ELR (cell line): ENCODE measurements at regions not wholly inside any gene's neighbourhood (a gene's known extent, or its start where the extent isn't known, plus 50 kb on each side); places are given as distances from the start of the nearest gene placed in this dataset.

ENCODE experiments used
- DNase-seq: peaks from one replicate; pipeline ENCODE4 v3.0.0-alpha.2; 2015; ENCODE audit warnings: low read depth

GRCh38 chr3:162125790-162126189, 629.2 kb downstream of the OTOL1 start:
- DNase-seq: no peak

DNA sequence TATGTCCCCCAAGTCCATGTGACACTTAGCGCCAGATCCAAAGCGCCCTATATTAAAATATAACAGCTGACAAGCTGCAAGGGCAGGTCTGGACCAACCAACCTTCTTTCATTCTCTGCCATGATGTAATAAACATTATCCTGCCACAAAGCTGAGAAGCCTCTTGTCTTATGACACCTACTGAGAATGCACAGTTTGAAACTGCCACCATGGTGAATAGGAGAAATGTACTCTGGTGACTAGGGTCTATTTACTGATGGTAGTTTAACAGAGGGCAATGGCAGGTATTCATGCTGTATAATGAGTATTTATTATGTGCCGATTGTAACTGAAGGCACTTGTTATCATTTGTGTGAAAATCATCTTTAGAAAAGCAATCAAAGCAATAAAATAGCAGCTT, 634.0 kb downstream of the OTOL1 start:
- DNase-seq: no peak

GRCh38 chr3:162132981-162133380, 636.4 kb downstream of the OTOL1 start:
- no peak for DNase-seq

DNA sequence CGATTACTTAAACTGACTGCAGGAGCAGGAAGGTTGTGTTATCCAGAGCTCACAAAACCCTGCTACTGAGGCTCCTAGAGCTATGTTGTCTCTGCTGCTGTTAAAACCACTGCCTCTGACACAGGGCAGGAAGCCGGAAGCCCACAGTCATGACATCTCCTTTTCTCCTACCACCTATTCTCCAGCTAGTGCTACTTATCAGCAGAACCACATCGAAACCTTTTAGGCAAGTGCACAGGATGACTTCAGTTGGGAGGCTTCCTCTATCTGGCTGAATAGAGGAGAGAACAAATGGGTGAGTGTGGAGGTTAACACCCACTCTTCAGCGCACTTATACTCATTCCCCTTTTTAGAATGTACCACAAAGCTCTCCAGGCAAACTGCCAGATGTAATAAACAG, 638.0 kb downstream of the OTOL1 start:
- DNase-seq: no peak

DNA sequence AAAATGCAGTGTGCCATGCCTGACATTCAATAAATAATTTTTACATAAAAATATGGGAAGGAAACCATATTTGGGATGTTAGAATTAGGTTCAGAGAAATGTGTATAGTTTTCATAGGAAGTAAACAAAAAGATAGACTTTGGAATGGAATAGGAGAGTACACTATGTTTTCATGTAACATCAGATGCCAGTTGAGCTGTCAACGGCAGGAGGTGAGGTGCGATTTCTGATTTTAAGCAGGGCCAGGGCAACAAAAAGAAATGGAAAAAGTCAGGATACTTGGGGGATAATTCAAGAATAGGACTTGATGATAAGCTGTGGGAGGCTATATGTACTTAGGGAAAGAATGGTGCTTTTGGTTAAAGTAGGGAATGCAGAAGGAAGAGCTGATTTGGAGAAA, 639.5 kb downstream of the OTOL1 start:
- DNase-seq: no peak

GRCh38 chr3:162138509-162138908, 641.9 kb downstream of the OTOL1 start:
- no peak for DNase-seq

- DNase-seq: no peak
Observed at GRCh38 chr3:162139841-162140240, 643.2 kb downstream of the OTOL1 start.

DNA sequence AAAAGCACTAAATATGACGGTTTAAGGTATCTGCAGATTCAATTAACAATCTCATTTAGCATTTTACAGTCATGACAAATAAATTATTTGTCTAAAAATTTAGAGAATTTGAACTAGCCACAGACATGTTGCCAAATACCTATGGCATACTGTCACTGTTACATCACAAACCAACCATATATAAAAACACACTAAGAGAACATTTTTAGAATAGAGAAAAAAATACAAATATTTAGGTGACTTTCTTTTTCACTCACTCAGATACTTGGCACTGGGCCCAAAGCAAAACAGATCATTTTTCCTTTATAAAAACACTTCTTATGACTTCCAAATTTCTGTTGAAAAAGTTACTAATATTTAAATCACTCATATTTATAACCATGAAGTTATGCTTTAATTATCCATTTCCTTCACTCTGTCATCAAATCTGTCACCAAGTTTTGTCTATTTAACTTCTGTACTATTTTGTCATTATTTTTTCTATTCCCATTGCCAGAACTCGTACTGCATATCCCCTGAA, 644.7 kb downstream of the OTOL1 start:
- peak; percentile 88 for DNase-seq

GRCh38 chr3:162142511-162142910, 645.9 kb downstream of the OTOL1 start:
- peak; percentile 91 for DNase-seq

GRCh38 chr3:162143180-162143579, 646.6 kb downstream of the OTOL1 start:
- DNase-seq: peak; percentile 63

DNA sequence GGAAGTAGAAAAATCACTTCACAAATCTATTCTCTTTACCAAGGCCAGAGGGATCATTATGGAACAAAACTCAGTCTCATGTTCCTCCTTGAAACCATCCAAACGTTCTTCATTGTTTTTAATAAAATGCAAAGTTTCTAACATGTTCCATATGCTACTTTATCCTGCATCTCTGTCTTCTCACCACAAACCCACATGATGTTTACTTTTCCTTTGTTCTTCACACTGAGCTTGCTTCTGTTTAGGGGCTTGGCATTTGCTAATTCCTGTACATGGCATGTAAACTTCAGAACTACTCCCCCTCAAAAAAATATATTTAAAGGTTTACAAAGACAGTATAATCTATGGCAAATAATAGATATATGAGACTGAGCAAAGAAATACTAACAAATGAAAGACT, 651.4 kb downstream of the OTOL1 start:
- no peak for DNase-seq

DNA sequence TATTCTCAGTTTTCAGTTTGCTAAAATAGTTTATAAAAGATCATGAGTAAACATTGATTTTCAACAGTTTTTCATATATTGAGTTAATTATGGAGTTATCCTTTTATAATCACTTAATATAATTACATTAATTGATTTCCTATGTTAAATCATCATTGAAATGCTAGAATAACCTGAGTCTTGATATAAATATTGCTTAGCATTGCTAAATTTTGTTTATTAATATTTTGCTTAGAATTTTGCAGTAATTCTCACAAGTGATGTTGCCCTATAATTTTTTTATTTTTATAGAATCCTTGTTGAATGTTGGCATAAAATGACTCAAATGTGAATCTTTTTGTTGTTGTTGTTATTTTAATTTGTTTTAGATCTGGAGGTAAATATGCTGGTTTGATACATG, 654.2 kb downstream of the OTOL1 start:
- DNase-seq: no peak

- no peak for DNase-seq
Observed at GRCh38 chr3:162152636-162153035, 656.0 kb downstream of the OTOL1 start.

GRCh38 chr3:162161595-162161994, 665.0 kb downstream of the OTOL1 start:
- DNase-seq: no peak

DNA sequence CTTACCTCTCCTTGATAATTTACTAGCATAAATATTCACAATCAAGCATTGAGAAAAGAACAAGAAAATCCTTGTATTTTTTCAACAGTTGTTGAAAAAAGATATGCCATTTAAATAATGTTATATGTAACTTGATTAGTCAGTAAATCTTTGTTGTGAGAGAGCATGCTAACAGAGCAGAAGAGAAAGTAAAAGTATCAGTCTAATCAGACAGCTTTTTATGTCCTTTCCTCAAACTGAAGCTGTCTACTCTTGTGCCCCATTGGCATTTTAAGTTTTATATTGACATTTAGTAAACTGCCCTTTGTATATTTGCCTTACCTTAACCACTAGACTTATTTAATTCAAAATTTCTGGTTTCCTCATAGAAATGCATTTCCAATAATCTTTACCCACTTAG, 668.7 kb downstream of the OTOL1 start:
- peak; percentile 9 for DNase-seq

GRCh38 chr3:162166543-162166942, 669.9 kb downstream of the OTOL1 start:
- DNase-seq: peak; percentile 12

- no peak for DNase-seq
Observed at GRCh38 chr3:162168715-162169114, 672.1 kb downstream of the OTOL1 start.

DNA sequence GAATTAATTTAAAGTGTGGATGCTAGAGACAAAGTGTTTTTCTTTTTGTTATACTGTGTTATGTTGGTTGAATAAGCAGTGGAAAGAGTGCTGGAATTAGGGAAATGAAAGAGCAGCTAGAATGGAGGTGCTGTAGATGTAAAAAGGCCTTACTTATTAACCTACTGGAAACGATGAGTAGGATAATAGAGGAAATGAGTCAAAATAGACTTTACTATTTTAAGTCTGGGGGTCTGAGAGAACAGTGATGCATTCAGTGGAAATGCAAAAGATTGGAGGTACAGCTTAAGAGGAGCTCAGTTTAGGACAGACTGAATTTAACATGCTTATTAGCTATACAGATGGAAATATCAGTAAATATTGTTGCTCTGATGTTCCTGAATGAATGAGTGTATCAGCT, 674.0 kb downstream of the OTOL1 start:
- peak; percentile 64 for DNase-seq

DNA sequence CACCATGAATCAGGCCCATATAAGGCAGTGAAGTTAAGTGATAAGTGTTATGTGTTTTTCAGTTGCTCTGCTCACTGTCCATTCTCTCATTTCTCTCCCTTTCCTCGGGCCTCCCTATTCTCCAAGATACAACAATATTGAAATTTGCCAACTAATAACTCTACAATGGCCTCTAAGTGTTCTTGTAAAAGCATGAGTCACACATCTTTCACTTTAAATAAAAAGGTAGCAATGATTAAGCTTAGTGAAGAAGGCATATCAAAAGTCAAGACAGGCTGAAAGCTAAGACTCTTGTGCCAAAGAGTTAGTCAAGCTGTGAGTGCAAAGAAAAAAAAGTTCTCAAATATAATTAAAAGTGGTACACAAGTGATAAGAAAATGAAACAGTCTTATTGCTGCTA, 675.4 kb downstream of the OTOL1 start:
- DNase-seq: peak; percentile 17

DNA sequence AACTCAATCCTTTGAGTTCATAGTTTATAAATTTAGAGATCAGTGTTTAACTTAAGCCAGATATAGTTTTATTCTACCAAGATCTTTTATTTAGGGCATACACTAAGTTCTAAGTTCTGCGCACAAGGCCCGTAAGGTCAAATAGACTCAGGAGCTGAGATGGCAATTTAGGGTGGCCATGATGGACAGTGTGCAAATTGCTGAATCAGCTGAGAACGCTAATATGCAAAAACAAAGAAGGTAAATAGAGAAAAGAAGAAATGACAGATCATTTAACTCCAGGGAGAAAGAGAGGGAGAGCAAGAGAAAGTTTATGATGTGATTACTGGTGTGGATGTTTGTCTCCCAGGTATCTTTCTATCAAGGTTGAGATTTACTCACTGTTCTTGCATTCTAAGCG, 678.5 kb downstream of the OTOL1 start:
- no peak for DNase-seq

DNA sequence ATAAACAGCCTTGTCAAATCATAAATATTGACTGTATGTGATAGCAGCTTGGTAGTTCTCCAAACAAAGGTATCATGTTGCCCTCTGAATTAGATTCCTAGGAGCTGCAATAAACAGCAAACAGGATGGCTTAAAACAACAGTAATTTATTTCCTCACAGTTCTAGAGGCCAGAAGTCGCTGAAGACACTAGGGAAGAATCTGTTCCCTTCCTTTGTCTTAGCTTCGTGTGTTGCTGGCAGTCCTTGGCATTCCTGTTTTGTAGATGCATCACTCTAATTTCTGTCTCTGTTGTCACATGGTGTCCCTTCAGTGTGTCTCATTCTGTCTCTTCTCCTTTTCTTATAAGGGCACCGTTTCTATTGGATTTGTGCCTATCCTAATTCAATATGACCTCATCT, 679.3 kb downstream of the OTOL1 start:
- DNase-seq: no peak

- no peak for DNase-seq
Observed at GRCh38 chr3:162183440-162183839, 686.8 kb downstream of the OTOL1 start.

DNA sequence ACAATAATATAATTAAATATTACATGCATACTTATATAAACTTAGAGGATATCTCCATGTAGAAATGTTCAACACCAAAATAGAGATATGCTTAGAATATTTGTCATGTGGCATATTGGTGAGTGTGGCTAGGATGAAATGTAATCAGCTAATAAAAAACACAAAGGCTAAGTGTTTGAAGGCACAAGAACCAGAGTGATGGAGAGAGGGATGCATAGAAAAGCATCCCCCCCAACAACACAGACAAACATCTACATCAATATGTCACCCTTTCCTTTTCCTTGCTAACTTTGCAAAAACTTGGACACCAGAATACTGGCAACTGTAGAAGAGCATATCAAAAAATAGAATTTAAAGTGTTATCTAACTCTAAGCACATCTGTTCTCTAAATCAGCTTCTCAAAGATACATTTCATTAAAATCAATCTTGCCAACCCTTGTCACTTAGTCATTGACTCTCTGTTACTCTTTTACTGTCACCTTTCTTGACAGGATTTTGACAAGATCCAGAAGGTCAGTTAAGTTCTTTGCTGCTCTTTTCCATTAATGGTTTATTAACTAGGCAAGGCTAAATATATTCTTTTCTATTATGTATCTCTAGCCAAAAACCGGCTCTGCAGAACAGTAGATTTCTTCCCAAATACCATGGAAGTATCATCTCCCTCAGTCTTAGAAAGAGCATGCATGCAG, 695.9 kb downstream of the OTOL1 start:
- DNase-seq: no peak
